Activated CD8-positive, alpha-beta memory T cell treated with anti-CD3 and anti-CD28 coated beads for 36 hours (primary cell): ENCODE measurements at regions not wholly inside any gene's neighbourhood (a gene's known extent, or its start where the extent isn't known, plus 50 kb on each side); places are given as distances from the start of the nearest gene placed in this dataset.

Experiments used
- CTCF ChIA-PET: fragments of 350-600 bp; sonication (Branson Sonifier 250); formaldehyde crosslinking; loops from one replicate; lab custom pipeline; 2021; ENCODE audit warnings: antibody characterized with exemption; lab: Charles Lee
- POLR2A ChIA-PET: fragments of 350-600 bp; sonication (Branson Sonifier 250); formaldehyde crosslinking; loops from one replicate; lab custom pipeline; 2021; ENCODE audit warnings: antibody characterized with exemption; lab: Charles Lee

GRCh38 chr5:121271546-121271945 lies 580.1 kb upstream of the FTMT start:
- POLR2A ChIA-PET, result no interaction called here

GRCh38 chr5:121273833-121274433 lies 577.7 kb upstream of the FTMT start:
- POLR2A ChIA-PET, result no interaction called here
- CTCF ChIA-PET, result no interaction called here

More at GRCh38 chr5:121271546-121271945, 580.1 kb upstream of the FTMT start:
- CTCF ChIA-PET, result no interaction called here

- POLR2A ChIA-PET, result no interaction called here
- CTCF ChIA-PET, result no interaction called here
Observed at GRCh38 chr5:121279801-121280200, 571.9 kb upstream of the FTMT start.

DNA sequence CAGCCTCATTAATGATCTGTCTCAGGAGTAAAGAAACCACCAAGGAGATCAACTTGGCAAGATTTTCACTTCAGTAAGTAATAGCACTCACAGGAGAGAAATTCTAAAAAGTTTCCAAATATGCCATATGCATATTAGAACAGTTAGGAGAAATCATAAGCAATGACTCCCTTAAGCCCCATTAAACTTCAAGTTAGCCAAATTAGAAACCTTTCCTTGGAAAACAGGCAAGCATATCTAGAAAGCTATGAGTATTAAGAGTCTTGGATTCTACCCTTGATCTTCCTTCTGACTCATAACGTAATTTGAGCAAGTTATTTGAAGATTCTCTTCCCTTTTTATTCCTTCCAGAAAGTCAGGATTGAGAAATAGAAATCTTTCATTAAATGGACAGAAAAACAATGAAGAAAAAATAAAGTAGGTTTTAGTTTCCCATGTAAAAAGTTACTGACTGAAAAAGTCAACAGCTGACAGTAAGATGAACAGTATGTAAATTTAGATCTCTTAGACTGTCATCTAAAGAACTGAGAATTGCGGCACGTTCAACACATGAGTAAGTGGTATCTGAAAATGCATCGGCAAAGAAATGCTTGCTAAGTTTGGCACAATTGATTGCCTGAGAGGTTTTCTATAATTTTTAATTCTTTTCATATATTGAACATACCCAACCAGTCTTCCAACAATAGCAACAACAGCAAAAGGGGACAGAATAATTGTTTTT lies 565.7 kb upstream of the FTMT start:
- POLR2A ChIA-PET, result no interaction called here
- CTCF ChIA-PET, result no interaction called here

DNA sequence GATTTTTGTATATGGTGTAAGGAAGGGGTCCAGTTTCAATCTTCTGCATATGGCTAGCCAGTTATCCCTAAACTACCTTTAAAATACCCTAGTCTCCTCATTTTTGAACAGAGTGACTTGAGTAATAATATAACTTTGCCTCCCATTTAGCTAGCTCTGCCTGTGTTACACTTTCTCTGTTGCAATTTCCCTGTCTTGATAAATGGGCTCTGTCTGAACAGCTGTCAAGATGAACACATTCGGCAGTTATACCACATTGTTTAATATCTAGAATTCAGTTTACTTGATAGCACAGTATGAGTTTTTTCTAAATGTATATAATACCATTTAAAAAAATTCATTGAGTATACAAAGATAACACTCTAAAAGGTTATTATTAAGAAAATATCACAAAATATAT lies 562.9 kb upstream of the FTMT start:
- POLR2A ChIA-PET, result no interaction called here
- CTCF ChIA-PET, result no interaction called here

- CTCF ChIA-PET, result no interaction called here
- POLR2A ChIA-PET, result no interaction called here
Observed at GRCh38 chr5:121292664-121293063, 559.0 kb upstream of the FTMT start.

DNA sequence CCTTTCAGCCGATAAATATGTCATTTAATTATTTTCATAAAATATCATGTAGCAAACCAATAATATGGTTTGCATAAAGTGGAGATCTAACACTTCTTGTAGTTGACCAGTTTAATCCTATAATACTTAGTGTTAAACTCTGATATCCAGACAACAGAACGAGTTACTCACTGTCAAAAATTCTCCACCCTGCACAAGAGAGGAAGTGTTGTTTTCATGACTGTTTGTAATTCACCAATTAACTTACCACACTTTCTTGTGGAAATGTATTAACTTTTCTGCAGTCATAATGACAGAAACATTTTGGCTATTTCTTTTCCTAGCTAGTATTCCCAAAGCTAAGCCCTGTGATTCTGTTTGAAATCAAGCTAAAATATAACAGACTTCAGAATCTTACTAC lies 555.3 kb upstream of the FTMT start:
- CTCF ChIA-PET, result no interaction called here
- POLR2A ChIA-PET, result no interaction called here

GRCh38 chr5:121299153-121299552 lies 552.5 kb upstream of the FTMT start:
- CTCF ChIA-PET, result no interaction called here
- POLR2A ChIA-PET, result no interaction called here

DNA sequence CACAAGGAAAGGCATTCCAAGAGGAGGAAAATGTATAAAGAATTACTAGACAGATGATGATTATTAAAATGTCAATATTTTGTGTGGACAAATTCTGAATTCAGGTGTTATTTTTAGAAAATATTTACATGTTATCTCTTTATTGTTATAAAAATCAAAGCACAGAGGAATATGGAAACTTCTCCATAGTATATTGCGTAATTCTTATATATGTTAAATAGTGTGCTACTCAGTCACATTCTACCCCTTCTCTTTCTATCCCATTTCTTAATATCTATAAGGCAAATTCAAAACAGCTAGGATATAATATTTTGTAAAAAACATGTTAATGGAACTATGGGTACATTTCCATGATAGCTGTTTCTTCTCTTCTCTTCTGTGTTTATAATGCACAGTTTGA lies 546.8 kb upstream of the FTMT start:
- POLR2A ChIA-PET, result no interaction called here
- CTCF ChIA-PET, result no interaction called here

DNA sequence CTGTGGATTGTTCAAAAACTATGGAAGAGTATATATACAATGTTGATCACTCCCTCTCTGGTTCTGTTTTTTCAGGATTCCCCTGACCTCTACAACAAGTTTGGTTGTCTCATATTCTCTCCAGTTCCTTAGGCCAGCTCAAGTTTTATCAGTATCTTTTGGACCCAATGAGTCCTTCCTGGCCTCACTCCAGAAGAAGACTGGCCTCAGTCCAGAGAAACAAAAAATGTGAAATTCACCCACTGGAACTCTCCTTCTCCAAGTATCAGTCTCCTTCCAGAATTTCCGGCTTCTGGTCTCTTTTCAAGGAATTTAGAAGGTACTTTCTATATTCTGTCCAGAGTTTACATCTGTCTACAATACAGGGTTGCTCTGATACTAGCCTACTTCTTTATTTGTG lies 537.8 kb upstream of the FTMT start:
- ChIA-PET CTCF (no interaction called here), POLR2A (no interaction called here)

GRCh38 chr5:121315786-121316185 lies 535.9 kb upstream of the FTMT start:
- ChIA-PET CTCF (no interaction called here), POLR2A (no interaction called here)

DNA sequence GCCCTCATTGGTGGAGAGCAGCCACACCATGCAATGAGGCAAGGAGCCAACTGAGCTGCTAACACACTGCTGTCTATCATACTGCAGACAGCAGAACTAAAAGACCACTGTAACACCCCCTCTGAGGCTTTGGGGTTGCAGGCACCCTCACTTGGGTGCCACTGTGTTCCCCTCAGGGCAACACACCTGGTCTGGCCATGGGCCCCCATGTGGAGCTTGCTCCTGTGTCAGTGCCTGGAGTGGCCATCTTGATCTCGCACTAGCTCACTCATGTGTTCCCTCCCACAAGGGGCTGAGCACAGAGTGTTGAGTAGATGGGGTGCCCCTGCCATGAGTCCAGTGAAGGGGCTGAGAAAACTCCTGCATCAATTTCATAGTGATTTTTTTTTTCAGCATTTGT lies 532.4 kb upstream of the FTMT start:
- ChIA-PET CTCF (no interaction called here), POLR2A (no interaction called here)

DNA sequence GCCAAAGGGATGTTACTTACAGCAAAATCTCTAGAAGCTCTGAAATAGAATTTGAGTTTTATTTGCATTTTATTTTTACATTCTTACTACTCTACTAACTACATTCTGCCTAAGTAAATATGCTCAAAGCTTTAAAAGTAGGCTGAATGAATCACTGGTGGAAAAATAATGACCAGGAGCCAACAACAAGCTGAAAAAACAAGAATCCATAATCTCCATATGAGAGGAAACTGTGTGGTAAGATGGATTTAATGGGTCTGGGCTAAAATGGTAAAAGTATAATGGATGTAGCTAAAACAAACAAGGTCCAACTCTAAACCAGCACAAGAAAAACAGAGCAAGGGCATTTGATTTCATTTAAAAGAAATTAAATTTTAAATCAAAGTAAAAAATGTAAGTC lies 525.8 kb upstream of the FTMT start:
- ChIA-PET POLR2A (no interaction called here), CTCF (no interaction called here)

DNA sequence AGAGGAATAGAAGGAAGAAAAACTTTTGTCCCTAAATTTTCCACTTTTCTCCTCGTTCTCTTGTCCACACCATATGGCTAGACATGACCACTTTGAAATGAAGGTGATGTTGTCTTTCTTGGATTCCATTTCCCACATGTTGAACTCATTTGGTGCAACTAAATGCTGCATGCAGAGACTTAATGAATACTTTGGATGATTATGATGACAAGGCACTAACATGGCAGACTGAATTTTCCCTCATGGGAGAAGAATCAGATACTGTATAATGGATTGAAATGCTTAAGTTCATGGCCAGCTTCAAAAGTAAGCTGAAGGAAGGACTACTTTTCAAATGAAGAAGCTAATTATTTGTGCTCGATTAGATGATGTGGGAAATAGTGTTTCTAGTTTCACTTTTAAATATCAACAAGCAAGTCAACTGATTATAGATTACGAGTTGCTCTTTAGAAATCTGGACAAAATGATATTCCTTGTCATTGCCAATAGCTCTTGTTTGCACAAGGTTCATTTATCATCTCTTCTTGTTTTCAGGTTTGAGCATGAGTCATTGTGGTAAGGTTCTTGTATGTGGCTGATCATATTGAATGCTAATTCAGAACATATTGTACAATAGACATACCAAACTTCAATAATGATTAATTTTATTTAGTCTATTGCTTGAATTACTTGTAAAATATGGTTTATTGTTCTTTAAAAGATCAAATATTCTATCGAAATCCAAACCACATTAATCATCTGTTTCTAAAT lies 501.3 kb upstream of the FTMT start:
- POLR2A ChIA-PET, result no interaction called here
- CTCF ChIA-PET, result no interaction called here

DNA sequence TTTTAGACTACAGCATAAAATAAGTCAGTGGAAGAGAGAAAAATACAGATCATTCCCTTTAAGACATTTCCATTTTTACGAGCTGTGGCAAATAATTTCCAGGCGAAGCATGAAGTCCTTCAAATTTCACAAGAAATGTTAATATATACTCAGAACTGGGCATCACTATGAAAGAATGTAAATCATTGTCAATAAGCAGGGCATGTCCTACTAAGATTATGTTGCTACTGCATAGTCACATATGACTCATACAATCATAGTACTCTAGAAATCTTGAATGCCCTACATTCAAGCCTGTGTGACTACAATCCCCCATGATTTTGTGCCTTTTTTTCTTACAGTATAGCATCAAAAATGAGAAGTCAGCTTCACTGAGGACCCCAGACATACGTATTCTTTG lies 485.2 kb upstream of the FTMT start:
- CTCF ChIA-PET, result no interaction called here
- POLR2A ChIA-PET, result no interaction called here

GRCh38 chr5:121373371-121373770 lies 478.3 kb upstream of the FTMT start:
- POLR2A ChIA-PET, result no interaction called here

GRCh38 chr5:121377461-121377860 lies 474.2 kb upstream of the FTMT start:
- CTCF ChIA-PET, result no interaction called here
- POLR2A ChIA-PET, result no interaction called here

More at GRCh38 chr5:121373371-121373770, 478.3 kb upstream of the FTMT start:
- CTCF ChIA-PET, result no interaction called here

DNA sequence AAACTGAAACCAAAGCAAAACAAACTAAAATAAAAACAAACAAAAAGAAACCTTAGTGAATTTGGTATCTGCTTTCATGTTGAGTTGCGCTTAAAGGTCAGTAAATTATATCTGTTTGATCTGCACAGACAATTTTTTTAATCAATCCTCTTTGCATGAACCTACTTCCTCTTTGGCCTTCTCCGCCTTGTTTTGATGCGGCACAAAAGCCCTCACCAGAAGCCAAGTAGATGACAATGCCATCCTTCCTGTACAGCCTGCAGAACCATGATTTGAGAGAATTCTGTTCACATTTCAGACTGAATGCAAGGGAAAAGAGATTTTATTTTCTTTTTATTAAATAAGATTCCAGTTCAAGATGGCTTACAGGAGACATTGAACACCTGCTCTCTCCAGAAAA lies 473.6 kb upstream of the FTMT start:
- CTCF ChIA-PET, result no interaction called here
- POLR2A ChIA-PET, result no interaction called here

DNA sequence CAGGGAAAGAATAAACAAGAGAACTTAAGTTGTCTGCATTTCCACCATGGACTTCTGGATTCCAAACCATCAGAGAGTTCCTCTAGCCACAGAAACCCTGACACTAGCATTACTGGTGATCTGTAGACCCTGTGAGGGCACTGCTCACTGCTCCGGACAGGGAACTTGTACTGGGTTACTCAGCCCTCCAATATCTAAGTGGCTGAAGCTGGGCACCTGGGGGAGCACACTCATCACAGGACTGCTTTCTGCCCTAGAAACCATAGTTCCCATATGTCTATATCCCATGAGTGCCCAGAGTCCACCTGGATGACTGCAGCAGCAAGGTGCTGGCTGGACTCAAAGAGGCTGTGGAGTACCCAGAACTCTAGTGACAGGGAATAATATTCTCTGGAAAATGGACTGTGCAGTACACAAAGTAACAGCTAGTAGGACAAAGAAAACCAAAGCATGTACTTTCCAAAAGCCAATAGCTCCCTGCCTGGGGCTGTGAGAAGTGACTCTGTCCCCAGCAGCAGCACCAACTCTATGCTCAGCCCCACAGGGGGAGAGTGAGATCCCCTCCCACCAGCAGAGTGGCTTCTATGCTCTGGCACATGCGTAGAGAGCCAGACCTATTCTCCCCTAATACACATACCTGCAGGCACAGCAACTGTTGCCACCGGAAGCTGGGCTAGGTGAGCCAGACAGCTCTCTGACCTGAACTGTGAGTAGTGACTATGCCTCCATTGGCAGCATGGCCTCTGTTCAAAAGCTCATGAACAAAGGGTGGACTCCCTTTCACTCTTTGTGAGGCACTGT lies 472.9 kb upstream of the FTMT start:
- POLR2A ChIA-PET, result no interaction called here
- CTCF ChIA-PET, result no interaction called here

DNA sequence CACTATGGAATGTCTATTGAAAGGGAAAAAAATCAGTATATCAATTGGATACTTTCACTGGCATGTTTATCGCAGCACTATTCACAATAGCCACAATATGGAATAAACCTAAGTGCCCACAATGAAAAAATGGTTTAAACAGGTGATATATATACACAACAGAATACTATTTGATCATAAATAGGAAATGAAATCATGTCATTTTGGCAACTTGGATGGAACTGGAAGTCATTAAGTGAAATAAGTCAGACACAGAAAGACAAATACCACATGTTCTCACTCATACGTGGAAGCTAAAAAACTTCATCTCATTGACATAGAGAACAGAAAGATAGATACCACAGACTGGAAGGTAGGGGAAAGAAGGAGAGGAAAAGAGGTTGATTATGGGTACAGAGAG lies 471.6 kb upstream of the FTMT start:
- POLR2A ChIA-PET, result interaction anchor here (0.6 kb wide), 1 partner anchor 508 kb away, joined by 3 read pairs; no protein-coding TSS in a partner anchor
- CTCF ChIA-PET, result no interaction called here
